ENCODE measurements at regions not wholly inside any gene's neighbourhood (a gene's known extent, or its start where the extent isn't known, plus 50 kb on each side); places are given as distances from the start of the nearest gene placed in this dataset.

GRCh38 chr4:186876961-186877626, 153.4 kb upstream of the FAT1 start:
- no peaks in the 10 kb centered on the region for H3K79me2 ChIP-seq (ENCODE audit: low read depth)
- no peak overlapping the region for H3K4me3 ChIP-seq
- no peak overlapping the region for H3K4me3 Mint-ChIP-seq
- H3K36me3 ChIP-seq = no peaks in the 10 kb centered on the region
- H3K27ac ChIP-seq = no peak overlapping the region
- H2AFZ ChIP-seq (replicated peaks) = no peak overlapping the region
- peaks cover 11% of the 10 kb centered on the region for H3K9me3 Mint-ChIP-seq
- H3K4me1 Mint-ChIP-seq = peaks cover 6% of the 10 kb centered on the region
- no peak overlapping the region for H3K4me2 ChIP-seq
- H3K4me1 ChIP-seq = no peaks in the 10 kb centered on the region
- no peaks in the 10 kb centered on the region for H3K27me3 ChIP-seq
- H3K9ac ChIP-seq = no peak overlapping the region
- no peaks in the 10 kb centered on the region for H3F3A ChIP-seq (ENCODE audit: low read depth)
- no peak for DNase-seq (ENCODE audit: low spot score)
- no peaks in the 10 kb centered on the region for H3K36me3 Mint-ChIP-seq
- no peak overlapping the region for H3K27ac Mint-ChIP-seq
- TF ChIP-seq, protein P1, sequence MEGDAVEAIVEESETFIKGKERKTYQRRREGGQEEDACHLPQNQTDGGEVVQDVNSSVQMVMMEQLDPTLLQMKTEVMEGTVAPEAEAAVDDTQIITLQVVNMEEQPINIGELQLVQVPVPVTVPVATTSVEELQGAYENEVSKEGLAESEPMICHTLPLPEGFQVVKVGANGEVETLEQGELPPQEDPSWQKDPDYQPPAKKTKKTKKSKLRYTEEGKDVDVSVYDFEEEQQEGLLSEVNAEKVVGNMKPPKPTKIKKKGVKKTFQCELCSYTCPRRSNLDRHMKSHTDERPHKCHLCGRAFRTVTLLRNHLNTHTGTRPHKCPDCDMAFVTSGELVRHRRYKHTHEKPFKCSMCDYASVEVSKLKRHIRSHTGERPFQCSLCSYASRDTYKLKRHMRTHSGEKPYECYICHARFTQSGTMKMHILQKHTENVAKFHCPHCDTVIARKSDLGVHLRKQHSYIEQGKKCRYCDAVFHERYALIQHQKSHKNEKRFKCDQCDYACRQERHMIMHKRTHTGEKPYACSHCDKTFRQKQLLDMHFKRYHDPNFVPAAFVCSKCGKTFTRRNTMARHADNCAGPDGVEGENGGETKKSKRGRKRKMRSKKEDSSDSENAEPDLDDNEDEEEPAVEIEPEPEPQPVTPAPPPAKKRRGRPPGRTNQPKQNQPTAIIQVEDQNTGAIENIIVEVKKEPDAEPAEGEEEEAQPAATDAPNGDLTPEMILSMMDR (IDR thresholded peaks at IDR 0.05) = no peak
- TF ChIP-seq EZH2phosphoT487 (IDR thresholded peaks at IDR 0.05) (no peak), EZH2 (IDR thresholded peaks at IDR 0.05) (no peak)
- H3K27me3 Mint-ChIP-seq (ENCODE audit: insufficient read depth, low read depth) = no peaks in the 10 kb centered on the region
- H3K9me3 ChIP-seq (ENCODE audit: low read depth) = peaks cover 10% of the 10 kb centered on the region
- H4K20me1 ChIP-seq (ENCODE audit: low read depth) = no peaks in the 10 kb centered on the region

GRCh38 chr4:186878203-186878776, 154.6 kb upstream of the FAT1 start:
- Mint-ChIP-seq H3K27me3 (ENCODE audit: insufficient read depth, low read depth) (no peaks in the 10 kb centered on the region), H3K4me3 (no peak overlapping the region), H3K9me3 (peaks cover 4% of the 10 kb centered on the region), H3K4me1 (peaks cover 12% of the 10 kb centered on the region), H3K27ac (no peak overlapping the region), H3K36me3 (no peaks in the 10 kb centered on the region)
- no peak overlapping the region for H2AFZ ChIP-seq (replicated peaks)
- TF ChIP-seq EZH2 (IDR thresholded peaks at IDR 0.05) = no peak
- TF ChIP-seq, protein P1 (IDR thresholded peaks at IDR 0.05) = no peak
- no peak for TF ChIP-seq EZH2phosphoT487 (IDR thresholded peaks at IDR 0.05)
- no peaks in the 10 kb centered on the region for H3K79me2 ChIP-seq (ENCODE audit: low read depth)
- no peaks in the 10 kb centered on the region for H4K20me1 ChIP-seq (ENCODE audit: low read depth)
- H3K4me1 ChIP-seq = no peaks in the 10 kb centered on the region
- no peaks in the 10 kb centered on the region for H3K36me3 ChIP-seq
- H3K9me3 ChIP-seq (ENCODE audit: low read depth) = peaks cover 5% of the 10 kb centered on the region
- no peaks in the 10 kb centered on the region for H3F3A ChIP-seq (ENCODE audit: low read depth)
- no peak overlapping the region for H3K4me2 ChIP-seq
- no peaks in the 10 kb centered on the region for H3K27me3 ChIP-seq
- H3K27ac ChIP-seq = no peak overlapping the region
- H3K4me3 ChIP-seq = no peak overlapping the region
- no peak for DNase-seq (ENCODE audit: low spot score)
- no peak overlapping the region for H3K9ac ChIP-seq

- H3K4me3 Mint-ChIP-seq = no peak overlapping the region
- H3K9ac ChIP-seq = no peak overlapping the region
- H3K4me1 ChIP-seq = no peaks in the 10 kb centered on the region
- H4K20me1 ChIP-seq (ENCODE audit: low read depth) = no peaks in the 10 kb centered on the region
- no peaks in the 10 kb centered on the region for H3K36me3 Mint-ChIP-seq
- H2AFZ ChIP-seq (replicated peaks) = no peak overlapping the region
- no peaks in the 10 kb centered on the region for H3K36me3 ChIP-seq
- no peak overlapping the region for H3K27ac ChIP-seq
- H3K27ac Mint-ChIP-seq = no peak overlapping the region
- DNase-seq (ENCODE audit: low spot score) = no peak
- TF ChIP-seq, protein P1 (IDR thresholded peaks at IDR 0.05) = no peak
- TF ChIP-seq EZH2 (IDR thresholded peaks at IDR 0.05) = no peak
- TF ChIP-seq EZH2phosphoT487 (IDR thresholded peaks at IDR 0.05) = no peak
- H3K9me3 Mint-ChIP-seq = no peaks in the 10 kb centered on the region
- no peaks in the 10 kb centered on the region for H3K27me3 ChIP-seq
- no peaks in the 10 kb centered on the region for H3K79me2 ChIP-seq (ENCODE audit: low read depth)
- H3K27me3 Mint-ChIP-seq (ENCODE audit: insufficient read depth, low read depth) = no peaks in the 10 kb centered on the region
- no peaks in the 10 kb centered on the region for H3F3A ChIP-seq (ENCODE audit: low read depth)
- H3K9me3 ChIP-seq (ENCODE audit: low read depth) = no peaks in the 10 kb centered on the region
- no peak overlapping the region for H3K4me3 ChIP-seq
- H3K4me1 Mint-ChIP-seq = peaks cover 24% of the 10 kb centered on the region
- H3K4me2 ChIP-seq = no peak overlapping the region
Observed at GRCh38 chr4:186881521-186882220, 158.0 kb upstream of the FAT1 start.

All from neural progenitor cell (in vitro differentiated cells).